ENCODE measurements at regions not wholly inside any gene's neighbourhood (a gene's known extent, or its start where the extent isn't known, plus 50 kb on each side); places are given as distances from the start of the nearest gene placed in this dataset.

DNA sequence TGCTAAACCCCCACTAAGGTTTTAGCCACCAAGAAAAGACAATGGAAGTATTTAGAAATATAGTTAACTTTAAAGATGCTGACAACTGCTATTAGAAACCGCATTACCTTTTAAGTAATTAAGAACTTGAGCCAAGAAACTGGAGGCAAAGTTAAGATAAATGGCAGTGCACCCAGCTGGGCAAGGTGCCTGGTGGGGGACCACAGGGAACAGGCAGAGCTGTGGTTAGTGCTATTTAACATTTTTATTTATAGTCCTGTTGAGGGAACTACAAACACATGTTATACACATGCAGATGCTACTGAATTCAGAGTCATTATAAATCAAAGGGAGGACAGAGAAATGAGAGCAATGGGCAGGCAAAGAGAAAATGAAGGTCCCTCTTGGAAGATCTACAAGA lies 447.9 kb downstream of the TFAP2B start:
- TF ChIP-seq, protein P1, sequence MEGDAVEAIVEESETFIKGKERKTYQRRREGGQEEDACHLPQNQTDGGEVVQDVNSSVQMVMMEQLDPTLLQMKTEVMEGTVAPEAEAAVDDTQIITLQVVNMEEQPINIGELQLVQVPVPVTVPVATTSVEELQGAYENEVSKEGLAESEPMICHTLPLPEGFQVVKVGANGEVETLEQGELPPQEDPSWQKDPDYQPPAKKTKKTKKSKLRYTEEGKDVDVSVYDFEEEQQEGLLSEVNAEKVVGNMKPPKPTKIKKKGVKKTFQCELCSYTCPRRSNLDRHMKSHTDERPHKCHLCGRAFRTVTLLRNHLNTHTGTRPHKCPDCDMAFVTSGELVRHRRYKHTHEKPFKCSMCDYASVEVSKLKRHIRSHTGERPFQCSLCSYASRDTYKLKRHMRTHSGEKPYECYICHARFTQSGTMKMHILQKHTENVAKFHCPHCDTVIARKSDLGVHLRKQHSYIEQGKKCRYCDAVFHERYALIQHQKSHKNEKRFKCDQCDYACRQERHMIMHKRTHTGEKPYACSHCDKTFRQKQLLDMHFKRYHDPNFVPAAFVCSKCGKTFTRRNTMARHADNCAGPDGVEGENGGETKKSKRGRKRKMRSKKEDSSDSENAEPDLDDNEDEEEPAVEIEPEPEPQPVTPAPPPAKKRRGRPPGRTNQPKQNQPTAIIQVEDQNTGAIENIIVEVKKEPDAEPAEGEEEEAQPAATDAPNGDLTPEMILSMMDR (conservative IDR thresholded peaks at IDR 0.05; ENCODE audit: low read depth, low read length): no peak
- no peak for TF ChIP-seq EZH2 (IDR thresholded peaks at IDR 0.05; ENCODE audit: borderline replicate concordance, low read depth, low read length, poor library complexity, severe bottlenecking)
- ChIA-PET CTCF (no interaction called here), POLR2A (ENCODE audit: low non-redundant PET) (no interaction called here)
- Histone ChIP-seq H3K4me3 (ENCODE audit: low read depth, low read length, poor library complexity, severe bottlenecking) (no peak overlapping the region), H3K27ac (ENCODE audit: low read depth, low read length, poor library complexity, severe bottlenecking) (no peak overlapping the region), H3K4me1 (ENCODE audit: insufficient read depth, low read length, poor library complexity, severe bottlenecking) (no peaks in the 10 kb centered on the region), H3K9me3 (ENCODE audit: low read depth, low read length, poor library complexity, severe bottlenecking) (no peaks in the 10 kb centered on the region), H3K27me3 (replicated peaks; ENCODE audit: insufficient read depth, low read depth, low read length, poor library complexity) (no peaks in the 10 kb centered on the region), H3K36me3 (ENCODE audit: insufficient read depth, low read length, poor library complexity, severe bottlenecking) (no peaks in the 10 kb centered on the region)
- no peak for DNase-seq (ENCODE audit: low spot score)
- intact Hi-C loops (cut with micrococcal nuclease; ENCODE audit: unreplicated experiment): no loop called here
- no TSS peak for BruUV-seq (replicated peaks)

GRCh38 chr6:51268666-51269065 lies 450.0 kb downstream of the TFAP2B start:
- TF ChIP-seq EZH2 (IDR thresholded peaks at IDR 0.05; ENCODE audit: borderline replicate concordance, low read depth, low read length, poor library complexity, severe bottlenecking): no peak
- TF ChIP-seq, protein P1 (conservative IDR thresholded peaks at IDR 0.05; ENCODE audit: low read depth, low read length): no peak
- no peak for DNase-seq (ENCODE audit: low spot score)
- Histone ChIP-seq H3K4me1 (ENCODE audit: insufficient read depth, low read length, poor library complexity, severe bottlenecking) (no peaks in the 10 kb centered on the region), H3K9me3 (ENCODE audit: low read depth, low read length, poor library complexity, severe bottlenecking) (no peaks in the 10 kb centered on the region), H3K27me3 (replicated peaks; ENCODE audit: insufficient read depth, low read depth, low read length, poor library complexity) (no peaks in the 10 kb centered on the region), H3K36me3 (ENCODE audit: insufficient read depth, low read length, poor library complexity, severe bottlenecking) (no peaks in the 10 kb centered on the region), H3K4me3 (ENCODE audit: low read depth, low read length, poor library complexity, severe bottlenecking) (no peak overlapping the region), H3K27ac (ENCODE audit: low read depth, low read length, poor library complexity, severe bottlenecking) (no peak overlapping the region)
- POLR2A ChIA-PET (ENCODE audit: low non-redundant PET): no interaction called here
- BruUV-seq (replicated peaks): no TSS peak
- intact Hi-C loops (cut with micrococcal nuclease; ENCODE audit: unreplicated experiment): no loop called here
- CTCF ChIA-PET: no interaction called here

DNA sequence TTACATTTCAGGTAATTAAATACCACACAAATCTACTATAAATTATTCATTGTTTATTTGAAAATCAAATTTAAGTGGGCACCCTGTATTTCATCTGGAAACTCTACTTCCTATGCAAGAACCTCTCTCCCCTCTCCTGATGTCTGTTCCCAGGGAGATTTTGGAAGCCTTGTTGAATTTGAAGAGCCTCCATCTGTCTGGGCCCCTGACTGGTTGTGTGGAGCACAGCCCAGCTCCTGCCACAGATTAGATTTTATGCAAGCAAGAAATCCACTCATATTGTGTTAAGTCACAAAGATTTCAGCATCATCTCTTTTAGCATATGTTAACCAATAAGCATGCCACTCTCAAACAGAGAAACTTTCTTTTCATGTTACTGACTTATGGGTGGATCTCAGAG lies 451.2 kb downstream of the TFAP2B start:
- Histone ChIP-seq H3K27ac (ENCODE audit: low read depth, low read length, poor library complexity, severe bottlenecking) (no peak overlapping the region), H3K4me1 (ENCODE audit: insufficient read depth, low read length, poor library complexity, severe bottlenecking) (no peaks in the 10 kb centered on the region), H3K4me3 (ENCODE audit: low read depth, low read length, poor library complexity, severe bottlenecking) (no peak overlapping the region), H3K36me3 (ENCODE audit: insufficient read depth, low read length, poor library complexity, severe bottlenecking) (no peaks in the 10 kb centered on the region), H3K27me3 (replicated peaks; ENCODE audit: insufficient read depth, low read depth, low read length, poor library complexity) (no peaks in the 10 kb centered on the region), H3K9me3 (ENCODE audit: low read depth, low read length, poor library complexity, severe bottlenecking) (no peaks in the 10 kb centered on the region)
- BruUV-seq (replicated peaks): no TSS peak
- POLR2A ChIA-PET (ENCODE audit: low non-redundant PET): no interaction called here
- no peak for DNase-seq (ENCODE audit: low spot score)
- CTCF ChIA-PET: no interaction called here
- intact Hi-C loops (cut with micrococcal nuclease; ENCODE audit: unreplicated experiment): no loop called here
- TF ChIP-seq EZH2 (IDR thresholded peaks at IDR 0.05; ENCODE audit: borderline replicate concordance, low read depth, low read length, poor library complexity, severe bottlenecking): no peak
- TF ChIP-seq, protein P1 (conservative IDR thresholded peaks at IDR 0.05; ENCODE audit: low read depth, low read length): no peak

All from A673 (cell line).